Suprapubic skin (tissue), 3 donors: ENCODE measurements at regions not wholly inside any gene's neighbourhood (a gene's known extent, or its start where the extent isn't known, plus 50 kb on each side); places are given as distances from the start of the nearest gene placed in this dataset.

Source experiments
- EP300 ChIP-seq: sonication (generic); formaldehyde crosslinking; IDR thresholded peaks from one replicate; pipeline ENCODE4 v1.6.1; 2017; ENCODE audit warnings: antibody characterized with exemption
- TF ChIP-seq, protein P1 (sequence below), 2 donors: fragments of 200-600 bp in 1 of 2; fragments of 450-650 bp in 1 of 2; sonication (generic) in 1 of 2; IDR thresholded peaks; one replicate each; pipeline ENCODE4 v1.5.1; 2016 to 2019; ENCODE audit warnings: antibody characterized with exemption in 2 of 2, mild to moderate bottlenecking in 1 of 2, moderate library complexity in 1 of 2

DNA sequence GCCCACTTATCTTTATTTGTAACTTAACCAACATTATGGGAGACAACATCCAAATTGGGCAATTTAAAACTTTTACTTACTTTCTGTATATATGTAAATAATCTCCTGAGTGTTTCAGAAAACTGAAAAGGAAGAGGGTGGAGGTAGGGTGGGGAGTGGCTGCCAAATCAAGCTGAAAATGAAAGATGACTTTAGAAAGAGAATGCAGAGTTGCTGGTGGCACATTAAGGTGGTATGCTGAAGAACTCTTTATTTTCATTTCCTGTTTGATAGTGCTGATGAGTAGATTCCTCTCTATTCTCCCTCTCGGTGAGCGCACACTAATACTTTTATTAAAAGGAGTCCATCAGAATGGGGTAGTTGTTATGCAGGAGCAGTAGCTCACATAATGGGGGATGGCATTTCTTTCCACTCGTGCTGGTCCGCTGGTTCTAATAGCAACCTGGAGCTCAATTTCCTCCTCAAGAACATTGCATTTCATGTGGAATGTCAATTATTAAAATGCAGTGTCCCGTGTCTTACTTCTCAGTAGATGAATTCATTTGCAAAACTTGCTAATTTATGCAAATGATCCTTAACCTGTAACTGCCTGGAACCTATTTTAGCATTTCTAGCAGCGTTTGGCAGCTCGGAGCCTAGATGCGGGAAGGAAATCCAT, 466.9 kb upstream of the HNRNPA3 start:
- TF ChIP-seq, protein P1, sequence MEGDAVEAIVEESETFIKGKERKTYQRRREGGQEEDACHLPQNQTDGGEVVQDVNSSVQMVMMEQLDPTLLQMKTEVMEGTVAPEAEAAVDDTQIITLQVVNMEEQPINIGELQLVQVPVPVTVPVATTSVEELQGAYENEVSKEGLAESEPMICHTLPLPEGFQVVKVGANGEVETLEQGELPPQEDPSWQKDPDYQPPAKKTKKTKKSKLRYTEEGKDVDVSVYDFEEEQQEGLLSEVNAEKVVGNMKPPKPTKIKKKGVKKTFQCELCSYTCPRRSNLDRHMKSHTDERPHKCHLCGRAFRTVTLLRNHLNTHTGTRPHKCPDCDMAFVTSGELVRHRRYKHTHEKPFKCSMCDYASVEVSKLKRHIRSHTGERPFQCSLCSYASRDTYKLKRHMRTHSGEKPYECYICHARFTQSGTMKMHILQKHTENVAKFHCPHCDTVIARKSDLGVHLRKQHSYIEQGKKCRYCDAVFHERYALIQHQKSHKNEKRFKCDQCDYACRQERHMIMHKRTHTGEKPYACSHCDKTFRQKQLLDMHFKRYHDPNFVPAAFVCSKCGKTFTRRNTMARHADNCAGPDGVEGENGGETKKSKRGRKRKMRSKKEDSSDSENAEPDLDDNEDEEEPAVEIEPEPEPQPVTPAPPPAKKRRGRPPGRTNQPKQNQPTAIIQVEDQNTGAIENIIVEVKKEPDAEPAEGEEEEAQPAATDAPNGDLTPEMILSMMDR (IDR thresholded peaks at IDR 0.05): no peak
- TF ChIP-seq EP300: no peak
